Epithelial cell of esophagus (primary cell): ENCODE measurements at regions not wholly inside any gene's neighbourhood (a gene's known extent, or its start where the extent isn't known, plus 50 kb on each side); places are given as distances from the start of the nearest gene placed in this dataset.
A peak's percentile ranks its signal among the peaks of the same experiment; 100 is the strongest.

Experiments
- DNase-seq: peaks from one replicate; pipeline ENCODE4 v3.0.0; 2010; ENCODE audit warnings: low read depth
- H3K4me3 ChIP-seq: 2 replicates; pipeline ENCODE4 v1.5.1; 2011; ENCODE audit warnings: mild to moderate bottlenecking, low read length, control low read depth
- TF ChIP-seq, protein P1 (sequence below): IDR thresholded peaks from 2 replicates; pipeline ENCODE4 v1.5.1; 2011; ENCODE audit warnings: low read depth, mild to moderate bottlenecking, low read length, control low read depth, inconsistent platforms; ENCODE audit not compliant: insufficient read depth; ENCODE audit errors: missing control alignments

DNA sequence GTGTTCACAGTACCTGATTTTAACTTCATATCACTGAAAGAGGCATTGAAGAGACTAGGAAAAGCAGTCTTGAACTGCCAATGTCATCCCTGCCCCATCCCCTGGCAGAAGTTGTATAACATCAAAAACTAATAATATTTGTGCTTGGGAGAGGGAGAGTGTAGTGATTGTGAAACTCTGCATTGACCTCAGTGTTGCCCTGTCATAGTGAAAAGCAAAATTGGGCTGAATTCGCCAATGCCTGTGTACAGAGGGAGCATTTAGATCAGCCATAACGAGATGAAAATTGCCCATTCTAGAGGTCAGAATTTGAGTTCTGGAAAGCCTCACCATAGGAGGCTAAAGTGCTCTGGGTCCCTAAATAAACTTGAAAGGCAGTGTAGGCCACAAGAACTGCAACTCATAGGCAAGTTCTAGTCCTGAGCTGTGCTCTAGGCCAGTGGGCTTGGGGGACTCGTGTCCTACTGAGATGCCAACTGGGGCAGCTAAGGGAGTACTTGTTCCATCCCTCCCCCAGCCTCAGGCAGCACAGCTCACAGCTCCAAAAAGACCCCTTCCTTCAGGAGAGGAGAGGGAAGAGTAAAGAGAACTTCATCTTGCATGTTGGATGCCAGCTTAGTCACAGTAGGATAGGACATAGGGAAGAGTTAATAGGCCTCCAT, 855.6 kb downstream of the TSN start:
- H3K4me3 ChIP-seq, result no peak overlapping the region
- DNase-seq, result no peak
- TF ChIP-seq, protein P1, sequence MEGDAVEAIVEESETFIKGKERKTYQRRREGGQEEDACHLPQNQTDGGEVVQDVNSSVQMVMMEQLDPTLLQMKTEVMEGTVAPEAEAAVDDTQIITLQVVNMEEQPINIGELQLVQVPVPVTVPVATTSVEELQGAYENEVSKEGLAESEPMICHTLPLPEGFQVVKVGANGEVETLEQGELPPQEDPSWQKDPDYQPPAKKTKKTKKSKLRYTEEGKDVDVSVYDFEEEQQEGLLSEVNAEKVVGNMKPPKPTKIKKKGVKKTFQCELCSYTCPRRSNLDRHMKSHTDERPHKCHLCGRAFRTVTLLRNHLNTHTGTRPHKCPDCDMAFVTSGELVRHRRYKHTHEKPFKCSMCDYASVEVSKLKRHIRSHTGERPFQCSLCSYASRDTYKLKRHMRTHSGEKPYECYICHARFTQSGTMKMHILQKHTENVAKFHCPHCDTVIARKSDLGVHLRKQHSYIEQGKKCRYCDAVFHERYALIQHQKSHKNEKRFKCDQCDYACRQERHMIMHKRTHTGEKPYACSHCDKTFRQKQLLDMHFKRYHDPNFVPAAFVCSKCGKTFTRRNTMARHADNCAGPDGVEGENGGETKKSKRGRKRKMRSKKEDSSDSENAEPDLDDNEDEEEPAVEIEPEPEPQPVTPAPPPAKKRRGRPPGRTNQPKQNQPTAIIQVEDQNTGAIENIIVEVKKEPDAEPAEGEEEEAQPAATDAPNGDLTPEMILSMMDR, result no peak

DNA sequence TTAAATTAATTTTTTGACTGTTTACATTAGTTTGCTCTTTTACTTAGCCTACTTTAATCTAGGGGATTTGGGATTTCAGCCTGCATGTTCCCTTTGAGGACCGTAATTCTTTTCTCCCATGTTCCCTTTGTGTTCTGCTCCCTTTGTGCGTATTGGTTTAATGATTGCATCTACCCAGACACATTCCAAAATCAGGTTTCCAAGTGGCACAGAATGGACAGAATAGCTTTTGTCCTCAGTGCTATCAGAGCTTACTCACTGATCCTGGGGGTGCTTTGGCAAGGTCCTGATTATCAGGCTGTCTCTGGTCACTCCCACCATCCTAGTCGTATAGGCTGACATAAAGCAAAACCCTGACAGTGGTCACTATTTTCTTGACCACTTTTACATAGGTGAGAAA, 867.5 kb downstream of the TSN start:
- no peak for DNase-seq
- TF ChIP-seq, protein P1, result no peak
- H3K4me3 ChIP-seq, result no peak overlapping the region

DNA sequence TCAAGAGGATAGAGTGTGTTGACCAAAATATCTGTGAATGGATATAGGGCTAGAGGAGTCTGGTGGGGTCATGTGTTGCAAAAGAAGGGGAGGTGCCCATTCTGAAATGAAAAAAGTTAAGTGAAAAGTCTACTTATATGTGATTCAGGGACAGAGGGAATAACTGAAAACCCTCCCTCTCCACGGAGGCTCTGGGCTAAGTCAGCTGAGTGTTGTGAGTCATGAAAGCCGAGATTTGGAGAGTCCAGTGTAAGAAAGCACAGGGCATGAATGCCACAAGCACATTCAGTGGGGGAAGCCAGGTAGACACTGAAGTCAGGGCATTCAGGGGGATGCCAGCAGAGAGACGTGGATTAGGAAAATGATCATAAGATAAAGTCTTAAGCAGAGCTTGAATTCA, 871.9 kb downstream of the TSN start:
- TF ChIP-seq, protein P1, result no peak
- DNase-seq, result peak; percentile 14
- no peak overlapping the region for H3K4me3 ChIP-seq

DNA sequence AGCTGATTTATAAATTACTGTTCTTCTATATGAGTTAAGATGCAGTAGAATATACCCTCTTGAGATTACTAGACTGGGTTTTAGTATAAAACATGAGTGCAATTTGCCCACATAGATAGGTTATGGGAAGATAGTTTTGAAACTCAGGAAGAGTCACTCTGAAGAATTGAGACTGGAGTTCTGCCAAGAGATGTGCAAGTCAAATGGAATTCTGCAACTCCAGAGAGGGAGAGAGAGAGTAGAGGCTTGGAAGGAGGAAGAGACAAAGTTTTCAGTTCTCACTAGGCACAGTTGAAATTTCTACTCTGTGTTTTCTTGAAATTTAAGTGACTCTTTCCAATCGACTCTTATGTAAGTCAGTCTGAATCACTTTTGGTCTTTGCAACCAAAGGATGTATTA, 878.8 kb downstream of the TSN start:
- TF ChIP-seq, protein P1, result no peak
- no peak overlapping the region for H3K4me3 ChIP-seq
- peak; percentile 90 for DNase-seq

DNA sequence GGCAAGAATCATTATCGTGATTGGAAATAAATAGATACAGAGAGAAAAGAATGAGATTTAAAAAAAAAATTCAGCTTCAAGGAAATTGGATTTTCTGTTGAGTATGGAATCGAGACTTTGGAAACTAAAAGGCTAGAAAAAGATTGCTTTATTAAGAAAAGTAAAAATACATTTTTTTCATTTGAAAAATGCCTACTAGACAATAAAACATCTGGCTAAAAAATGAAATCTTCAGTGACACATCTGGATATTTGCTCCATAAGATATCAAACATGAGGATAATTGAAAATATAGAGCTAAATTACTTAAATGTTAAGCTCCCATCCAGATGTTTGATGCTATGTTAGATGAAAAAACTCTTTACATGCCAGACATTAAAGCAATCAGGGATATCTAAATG, 879.5 kb downstream of the TSN start:
- no peak overlapping the region for H3K4me3 ChIP-seq
- TF ChIP-seq, protein P1, result no peak
- DNase-seq, result no peak

DNA sequence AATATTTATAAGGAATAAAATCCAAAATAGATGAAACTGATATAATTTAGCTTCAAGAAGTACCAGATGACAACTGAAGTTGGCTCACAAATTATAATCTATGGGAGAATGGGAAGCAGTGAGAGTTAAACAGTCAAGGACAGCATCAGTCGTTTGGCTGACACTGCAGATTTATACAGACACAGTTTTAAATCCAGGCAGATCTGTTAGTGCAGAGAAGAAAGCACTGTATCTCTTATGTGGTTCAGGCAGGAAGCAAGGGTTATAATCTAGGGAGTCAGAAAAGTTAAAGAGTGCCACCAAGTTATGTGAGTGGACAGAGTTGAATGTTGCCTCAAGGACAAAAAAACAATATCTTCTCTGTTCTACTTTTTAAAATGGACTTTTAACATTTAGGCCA, 880.2 kb downstream of the TSN start:
- DNase-seq, result no peak
- TF ChIP-seq, protein P1, result no peak
- no peak overlapping the region for H3K4me3 ChIP-seq

DNA sequence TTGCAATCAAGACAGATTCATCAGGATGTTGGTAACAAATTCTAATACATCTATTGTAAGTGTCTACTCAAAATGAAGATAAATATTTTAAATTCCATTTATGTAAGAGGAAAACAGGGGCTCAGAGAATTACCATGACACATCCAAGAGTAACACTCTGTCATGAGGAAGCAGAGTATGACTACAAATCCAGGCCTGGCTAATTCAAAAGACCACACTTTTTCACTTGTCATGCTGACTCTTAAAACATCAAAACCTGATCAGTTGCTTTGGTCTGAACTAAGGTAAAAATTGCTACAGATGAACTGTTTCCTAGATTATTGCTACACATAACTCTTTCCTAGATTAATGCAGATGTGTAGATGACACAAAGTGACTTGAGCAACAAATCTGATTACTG, 880.6 kb downstream of the TSN start:
- TF ChIP-seq, protein P1, result no peak
- no peak overlapping the region for H3K4me3 ChIP-seq
- DNase-seq, result peak; percentile 77
